Naive thymus-derived CD4-positive, alpha-beta T cell (primary cell): ENCODE measurements at regions not wholly inside any gene's neighbourhood (a gene's known extent, or its start where the extent isn't known, plus 50 kb on each side); places are given as distances from the start of the nearest gene placed in this dataset.

Source experiments
- ATAC-seq: fragments of 150-1000 bp; cut with Tn5 transposase; 2 replicates; pipeline ENCODE4 v1.10.0; 2021; ENCODE audit warnings: mild to moderate bottlenecking, moderate library complexity
- CTCF ChIA-PET: fragments of 350-600 bp; sonication (Branson Sonifier 250); formaldehyde crosslinking; loops from one replicate; lab custom pipeline; 2021; ENCODE audit warnings: antibody characterized with exemption; lab: Charles Lee
- POLR2A ChIA-PET: fragments of 350-600 bp; sonication (Branson Sonifier 250); formaldehyde crosslinking; loops from one replicate; lab custom pipeline; 2021; ENCODE audit warnings: antibody characterized with exemption, inconsistent platforms; lab: Charles Lee
- DNase-seq, 9 donors: peaks; one replicate each; pipeline versions ENCODE4 v3.0.0 to v3.0.0-alpha.2; 2020 to 2022; ENCODE audit warnings: mixed read lengths in 1 of 9
- H3K27ac ChIP-seq: one replicate; pipeline ENCODE4 v1.7.0; 2013; ENCODE audit warnings: mild to moderate bottlenecking, low read depth, low read length, moderate library complexity
- H3K27me3 ChIP-seq, 2 donors: one replicate each; pipeline ENCODE4 v1.7.0; 2013; ENCODE audit warnings: low read length in 2 of 2, mild to moderate bottlenecking in 2 of 2, moderate library complexity in 2 of 2; ENCODE audit not compliant: control insufficient read depth in 2 of 2, insufficient read depth in 2 of 2
- H3K36me3 ChIP-seq, 3 experiments: 1 replicate in 2 of 3; 2 replicates in 1 of 3; pipeline ENCODE4 v1.7.0; 2013; ENCODE audit warnings: low read length in 3 of 3, mild to moderate bottlenecking in 3 of 3, moderate library complexity in 1 of 3; ENCODE audit not compliant: insufficient read depth in 3 of 3, control insufficient read depth in 2 of 3
- H3K4me1 ChIP-seq, 2 donors: one replicate each; pipeline ENCODE4 v1.7.0; 2013; ENCODE audit warnings: low read length in 2 of 2, mild to moderate bottlenecking in 2 of 2, moderate library complexity in 1 of 2; ENCODE audit not compliant: control insufficient read depth in 2 of 2, insufficient read depth in 2 of 2
- H3K4me3 ChIP-seq: 2 replicates; pipeline ENCODE4 v1.7.0; 2013; ENCODE audit warnings: mild to moderate bottlenecking, low read length
- H3K9me3 ChIP-seq, 3 experiments: 1 replicate in 2 of 3; 2 replicates in 1 of 3; pipeline ENCODE4 v1.7.0; 2013; ENCODE audit warnings: low read length in 3 of 3; ENCODE audit not compliant: control insufficient read depth in 2 of 3
- H3K27ac Mint-ChIP-seq, 9 donors: one replicate each; pipeline ENCODE4 v1.8.0; 2020 to 2022; ENCODE audit warnings: mixed read lengths in 9 of 9, mild to moderate bottlenecking in 8 of 9, moderate library complexity in 5 of 9, inconsistent platforms in 2 of 9
- H3K27me3 Mint-ChIP-seq, 5 donors: one replicate each; pipeline ENCODE4 v1.8.0; 2021 to 2022; ENCODE audit warnings: mixed read lengths in 5 of 5, mild to moderate bottlenecking in 1 of 5
- H3K36me3 Mint-ChIP-seq, 5 donors: one replicate each; pipeline ENCODE4 v1.8.0; 2020 to 2022; ENCODE audit warnings: mixed read lengths in 5 of 5, mild to moderate bottlenecking in 3 of 5, inconsistent platforms in 1 of 5
- H3K4me1 Mint-ChIP-seq, 7 donors: one replicate each; pipeline ENCODE4 v1.8.0; 2020 to 2022; ENCODE audit warnings: mixed read lengths in 7 of 7, mild to moderate bottlenecking in 3 of 7, inconsistent platforms in 1 of 7
- H3K4me3 Mint-ChIP-seq, 10 donors: one replicate each; pipeline ENCODE4 v1.8.0; 2020 to 2022; ENCODE audit warnings: mild to moderate bottlenecking in 10 of 10, mixed read lengths in 10 of 10, moderate library complexity in 6 of 10, inconsistent platforms in 2 of 10
- H3K9me3 Mint-ChIP-seq, 11 donors: one replicate each; pipeline ENCODE4 v1.8.0; 2020 to 2022; ENCODE audit warnings: mixed read lengths in 11 of 11, mild to moderate bottlenecking in 4 of 11, inconsistent platforms in 1 of 11, moderate library complexity in 1 of 11
- intact Hi-C, 2 donors: fragments of 100-400 bp; cut with micrococcal nuclease; formaldehyde crosslinking; loops; one replicate each; pipeline ENCODE4 v1.15.1; 2023

GRCh38 chr6:3587660-3588059 is 130.8 kb upstream of the SLC22A23 start:
- CTCF ChIA-PET, result no interaction called here

DNA sequence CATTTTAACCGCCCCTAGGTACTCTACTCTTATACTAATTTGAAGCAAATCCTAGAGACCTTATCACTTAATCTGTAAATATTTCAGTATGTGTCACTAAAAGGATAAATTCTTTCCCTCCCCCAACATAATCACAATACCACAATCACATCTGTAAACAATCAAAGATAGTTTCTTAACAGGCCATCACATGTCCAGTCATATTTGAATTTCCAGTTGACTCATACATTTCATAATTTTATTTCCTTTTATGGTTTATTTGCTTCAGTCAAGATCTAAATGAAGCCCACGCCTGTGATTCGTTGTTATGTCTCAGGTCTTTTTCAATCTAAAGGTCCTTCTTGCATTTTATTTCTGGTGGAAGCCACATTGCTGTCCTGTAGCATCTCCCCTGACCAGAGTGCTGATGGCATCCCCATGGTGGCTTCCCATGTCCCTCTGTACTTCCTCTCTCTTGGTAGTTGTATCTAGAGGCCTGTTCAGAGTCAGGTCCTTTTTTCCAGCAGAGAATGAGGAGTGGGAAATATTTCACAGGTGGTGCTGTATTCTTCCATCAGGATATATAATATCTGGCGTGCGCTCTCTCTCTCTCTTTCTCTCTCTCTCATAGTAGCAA is 128.6 kb upstream of the SLC22A23 start:
- Mint-ChIP-seq H3K4me1 (no peaks in the 10 kb centered on the region), H3K4me3 (no peak overlapping the region), H3K36me3 (peaks cover 0 to 7% (median 0%) of the 10 kb centered on the region in 5 donors), H3K9me3 (peaks cover 0 to 17% (median 3%) of the 10 kb centered on the region in 11 donors), H3K27me3 (peaks cover 23 to 39% (median 27%) of the 10 kb centered on the region in 5 donors), H3K27ac (no peak overlapping the region)
- intact Hi-C loops, result no loop called here
- ATAC-seq (no peak), DNase-seq (no peak)
- no peaks in the 10 kb centered on the region for H3K4me1 ChIP-seq
- POLR2A ChIA-PET, result no interaction called here
- H3K27me3 ChIP-seq, result no peaks in the 10 kb centered on the region
- H3K4me3 ChIP-seq, result no peak overlapping the region
- H3K9me3 ChIP-seq, result no peaks in the 10 kb centered on the region
- H3K27ac ChIP-seq, result no peak overlapping the region
- no peaks in the 10 kb centered on the region for H3K36me3 ChIP-seq
- CTCF ChIA-PET, result no interaction called here

More at GRCh38 chr6:3587660-3588059, 130.8 kb upstream of the SLC22A23 start:
- Mint-ChIP-seq H3K27ac (no peak overlapping the region), H3K9me3 (peaks cover 0 to 17% (median 3%) of the 10 kb centered on the region in 11 donors), H3K4me3 (no peak overlapping the region), H3K4me1 (no peaks in the 10 kb centered on the region), H3K27me3 (peaks cover 15 to 35% (median 26%) of the 10 kb centered on the region in 5 donors), H3K36me3 (peaks cover 0 to 7% (median 0%) of the 10 kb centered on the region in 5 donors)
- Histone ChIP-seq H3K27ac (no peak overlapping the region), H3K9me3 (no peaks in the 10 kb centered on the region), H3K27me3 (no peaks in the 10 kb centered on the region), H3K36me3 (no peaks in the 10 kb centered on the region), H3K4me3 (no peak overlapping the region), H3K4me1 (no peaks in the 10 kb centered on the region)
- ATAC-seq, result no peak
- POLR2A ChIA-PET, result no interaction called here
- intact Hi-C loops, result no loop called here
- no peak for DNase-seq

- peaks cover 0 to 17% (median 0%) of the 10 kb centered on the region in 11 donors for H3K9me3 Mint-ChIP-seq
- ChIA-PET CTCF (no interaction called here), POLR2A (no interaction called here)
Measured at GRCh38 chr6:3584606-3585005, 127.8 kb upstream of the SLC22A23 start.

DNA sequence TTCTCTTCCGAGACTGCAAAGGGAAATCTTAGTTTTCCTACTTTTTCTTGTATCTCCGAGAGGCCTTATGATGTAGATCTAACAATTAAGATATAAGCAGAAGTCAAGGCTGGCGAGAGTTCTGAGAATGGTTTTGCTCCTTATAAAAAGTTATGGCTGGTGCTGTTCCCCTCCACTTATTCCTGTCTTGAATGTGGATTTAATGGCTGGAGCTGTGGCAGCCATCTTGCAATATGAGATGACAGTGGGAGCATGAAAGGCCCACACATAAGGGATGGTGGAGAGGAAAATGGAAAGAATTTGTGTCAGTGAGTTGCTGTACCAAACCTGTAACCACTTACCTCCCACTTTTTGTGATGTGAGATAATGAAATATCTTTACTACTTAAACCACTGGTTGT is 124.6 kb upstream of the SLC22A23 start:
- DNase-seq, result no peak
- Histone ChIP-seq H3K4me1 (no peaks in the 10 kb centered on the region), H3K27ac (no peak overlapping the region), H3K9me3 (no peaks in the 10 kb centered on the region), H3K27me3 (no peaks in the 10 kb centered on the region), H3K4me3 (no peak overlapping the region), H3K36me3 (no peaks in the 10 kb centered on the region)
- H3K36me3 Mint-ChIP-seq, result no peaks in the 10 kb centered on the region
- H3K27ac Mint-ChIP-seq, result no peak overlapping the region
- H3K4me1 Mint-ChIP-seq, result no peaks in the 10 kb centered on the region
- H3K4me3 Mint-ChIP-seq, result no peak overlapping the region
- no peak for ATAC-seq
- POLR2A ChIA-PET, result no interaction called here
- H3K9me3 Mint-ChIP-seq, result peaks cover 0 to under 1% (median 0%) of the 10 kb centered on the region in 11 donors
- peaks cover 11 to 26% (median 20%) of the 10 kb centered on the region in 5 donors for H3K27me3 Mint-ChIP-seq
- intact Hi-C loops, result no loop called here
- CTCF ChIA-PET, result no interaction called here

More at GRCh38 chr6:3584606-3585005, 127.8 kb upstream of the SLC22A23 start:
- no peak overlapping the region for H3K4me3 Mint-ChIP-seq
- H3K36me3 Mint-ChIP-seq, result peaks cover 0 to 7% (median 0%) of the 10 kb centered on the region in 5 donors
- H3K4me3 ChIP-seq, result no peak overlapping the region
- H3K4me1 Mint-ChIP-seq, result no peaks in the 10 kb centered on the region
- peaks cover 20 to 33% (median 26%) of the 10 kb centered on the region in 5 donors for H3K27me3 Mint-ChIP-seq
- H3K27ac ChIP-seq, result no peak overlapping the region
- no peak overlapping the region for H3K27ac Mint-ChIP-seq
- H3K4me1 ChIP-seq, result no peaks in the 10 kb centered on the region
- intact Hi-C loops, result no loop called here
- no peaks in the 10 kb centered on the region for H3K27me3 ChIP-seq
- no peak for ATAC-seq
- DNase-seq, result no peak
- no peaks in the 10 kb centered on the region for H3K9me3 ChIP-seq
- no peaks in the 10 kb centered on the region for H3K36me3 ChIP-seq

GRCh38 chr6:3579652-3580175 is 122.9 kb upstream of the SLC22A23 start:
- no peak for DNase-seq
- no peaks in the 10 kb centered on the region for H3K9me3 ChIP-seq
- no peak overlapping the region for H3K4me3 ChIP-seq
- intact Hi-C loops, result no loop called here
- ATAC-seq, result no peak
- H3K4me3 Mint-ChIP-seq, result no peak overlapping the region
- ChIA-PET POLR2A (no interaction called here), CTCF (no interaction called here)
- peaks cover 7 to 24% (median 19%) of the 10 kb centered on the region in 5 donors for H3K27me3 Mint-ChIP-seq
- no peaks in the 10 kb centered on the region for H3K36me3 ChIP-seq
- no peaks in the 10 kb centered on the region for H3K9me3 Mint-ChIP-seq
- H3K27me3 ChIP-seq, result no peaks in the 10 kb centered on the region
- H3K27ac Mint-ChIP-seq, result no peak overlapping the region
- no peaks in the 10 kb centered on the region for H3K4me1 ChIP-seq
- no peak overlapping the region for H3K27ac ChIP-seq
- no peaks in the 10 kb centered on the region for H3K4me1 Mint-ChIP-seq
- no peaks in the 10 kb centered on the region for H3K36me3 Mint-ChIP-seq

DNA sequence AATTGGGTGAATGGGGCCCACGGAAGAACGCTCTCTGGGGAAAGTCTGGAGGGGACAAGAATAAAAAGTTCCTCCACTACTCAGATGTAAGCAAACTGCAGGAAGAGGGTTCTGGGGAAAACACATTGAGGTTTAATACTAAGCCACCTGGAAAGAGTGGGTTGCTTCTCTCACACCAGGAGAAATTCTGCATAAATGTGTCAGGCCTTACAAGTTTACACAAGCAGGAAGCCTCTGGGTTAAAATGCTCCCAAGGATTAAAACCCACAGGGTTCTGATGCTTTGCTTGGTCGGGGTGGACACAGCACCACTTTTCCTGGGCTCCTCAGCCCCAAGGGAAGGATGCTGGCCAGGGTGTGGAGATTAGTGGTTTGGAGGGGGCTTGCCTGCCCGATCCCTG is 122.1 kb upstream of the SLC22A23 start:
- intact Hi-C loops, result no loop called here

DNA sequence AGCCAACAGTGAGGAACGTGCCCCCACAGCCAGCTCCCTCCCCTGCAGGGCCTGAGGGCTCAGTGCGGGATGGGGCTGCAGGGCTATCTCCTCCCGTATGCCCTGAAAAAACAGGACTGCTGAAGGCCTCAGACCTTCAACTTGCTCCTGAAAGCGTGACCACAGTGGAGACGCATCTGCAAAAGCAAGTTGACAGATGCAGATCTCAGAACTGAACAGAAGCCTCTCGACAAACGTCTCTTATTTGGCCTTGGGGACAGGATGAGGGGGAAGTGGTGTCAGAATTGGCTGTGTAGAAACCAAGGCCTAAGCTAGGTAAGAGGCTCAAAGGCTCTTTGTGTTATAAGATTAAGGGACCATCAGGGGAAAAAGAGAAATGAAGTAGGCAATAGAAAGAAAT is 120.7 kb upstream of the SLC22A23 start:
- intact Hi-C loops, result no loop called here
- no peak for DNase-seq
- Mint-ChIP-seq H3K9me3 (no peaks in the 10 kb centered on the region), H3K27me3 (peaks cover 0 to 22% (median 11%) of the 10 kb centered on the region in 5 donors), H3K4me3 (no peak overlapping the region), H3K27ac (no peak overlapping the region), H3K36me3 (no peaks in the 10 kb centered on the region), H3K4me1 (no peaks in the 10 kb centered on the region)
- no peak for ATAC-seq
- no peak overlapping the region for H3K27ac ChIP-seq
- ChIA-PET CTCF (no interaction called here), POLR2A (no interaction called here)
- H3K36me3 ChIP-seq, result no peaks in the 10 kb centered on the region
- H3K9me3 ChIP-seq, result no peaks in the 10 kb centered on the region
- H3K4me3 ChIP-seq, result no peak overlapping the region
- no peaks in the 10 kb centered on the region for H3K27me3 ChIP-seq
- H3K4me1 ChIP-seq, result no peaks in the 10 kb centered on the region

More for the DNA sequence above, 122.1 kb upstream of the SLC22A23 start:
- ChIA-PET POLR2A (no interaction called here), CTCF (interaction anchor here (0.7 kb wide), 1 partner anchor 134 kb away, joined by 4 read pairs; no protein-coding TSS in a partner anchor)
- Histone ChIP-seq H3K27me3 (no peaks in the 10 kb centered on the region), H3K36me3 (no peaks in the 10 kb centered on the region), H3K9me3 (no peaks in the 10 kb centered on the region), H3K27ac (no peak overlapping the region), H3K4me1 (no peaks in the 10 kb centered on the region), H3K4me3 (no peak overlapping the region)
- Mint-ChIP-seq H3K4me3 (no peak overlapping the region), H3K27ac (no peak overlapping the region), H3K27me3 (peaks cover 6 to 23% (median 19%) of the 10 kb centered on the region in 5 donors), H3K36me3 (no peaks in the 10 kb centered on the region), H3K9me3 (no peaks in the 10 kb centered on the region), H3K4me1 (no peaks in the 10 kb centered on the region)
- no peak for DNase-seq
- no peak for ATAC-seq
